PC-3 (cell line): ENCODE measurements at regions not wholly inside any gene's neighbourhood (a gene's known extent, or its start where the extent isn't known, plus 50 kb on each side); places are given as distances from the start of the nearest gene placed in this dataset.

Source experiments
- ATAC-seq: fragments of 200-7000 bp; cut with Tn5 transposase; 2 replicates; pipeline ENCODE4 v1.9.1; 2020; ENCODE audit warnings: mild to moderate bottlenecking, moderate library complexity
- BruUV-seq: library from RNA; stranded (reverse); fragments of 400-500 nt; replicated peaks from 2 replicates; lab custom pipeline; 2021; lab: Mats Ljungman, UMichigan
- CTCF ChIA-PET: fragments of 300-600 bp; sonication (Branson Sonifier 250); formaldehyde crosslinking; loops from one replicate; lab custom pipeline; 2022; ENCODE audit warnings: antibody characterized with exemption; lab: Charles Lee
- POLR2A ChIA-PET: fragments of 300-600 bp; sonication (Branson Sonifier 250); formaldehyde crosslinking; loops from one replicate; lab custom pipeline; 2022; ENCODE audit warnings: antibody characterized with exemption; ENCODE audit not compliant: unreplicated experiment; lab: Charles Lee
- DNase-seq: peaks from one replicate; pipeline ENCODE4 v3.0.0-alpha.2; 2015
- H2AFZ ChIP-seq: fragments of 300-600 bp; sonication (generic); 2 replicates; pipeline ENCODE4 v1.6.0; 2016; ENCODE audit warnings: antibody characterized with exemption, low read length
- H3F3A ChIP-seq: fragments of 300-600 bp; sonication (generic); one replicate; pipeline ENCODE4 v1.6.0; 2017; ENCODE audit warnings: antibody characterized with exemption, low read length, control low read depth, mild to moderate bottlenecking; ENCODE audit not compliant: unreplicated experiment
- H3K27ac ChIP-seq: fragments of 300-600 bp; sonication (generic); 2 replicates; pipeline ENCODE4 v1.5.1; 2016; ENCODE audit warnings: mild to moderate bottlenecking, low read length
- H3K27me3 ChIP-seq: fragments of 300-600 bp; sonication (generic); 2 replicates; pipeline ENCODE4 v1.6.1; 2016; ENCODE audit warnings: low read length, mixed read lengths
- H3K36me3 ChIP-seq: fragments of 300-600 bp; sonication (generic); 2 replicates; pipeline ENCODE4 v1.6.1; 2016; ENCODE audit warnings: low read depth, mixed run types, low read length, mixed read lengths
- H3K4me1 ChIP-seq: fragments of 300-600 bp; sonication (generic); 2 replicates; pipeline ENCODE4 v1.5.1; 2016; ENCODE audit warnings: low read length; ENCODE audit not compliant: insufficient read depth
- H3K4me2 ChIP-seq: fragments of 300-600 bp; sonication (generic); 2 replicates; pipeline ENCODE4 v1.6.0; 2016; ENCODE audit warnings: low read length
- H3K4me3 ChIP-seq: fragments of 300-600 bp; sonication (generic); 2 replicates; pipeline ENCODE4 v1.5.1; 2016; ENCODE audit warnings: mild to moderate bottlenecking, low read length, mixed read lengths
- H3K79me2 ChIP-seq: fragments of 300-600 bp; sonication (generic); 2 replicates; pipeline ENCODE4 v1.6.1; 2017; ENCODE audit warnings: low read length, mixed read lengths
- H3K9ac ChIP-seq: fragments of 300-600 bp; sonication (generic); 2 replicates; pipeline ENCODE4 v1.6.0; 2016; ENCODE audit warnings: mild to moderate bottlenecking, low read length
- H3K9me2 ChIP-seq: fragments of 300-600 bp; sonication (generic); replicated peaks from 2 replicates; pipeline ENCODE4 v1.6.1; 2016; ENCODE audit warnings: mixed run types, low read length, mixed read lengths
- H3K9me3 ChIP-seq: fragments of 300-600 bp; sonication (generic); 2 replicates; pipeline ENCODE4 v1.6.1; 2016; ENCODE audit warnings: low read length, mixed read lengths
- H4K20me1 ChIP-seq: fragments of 300-600 bp; sonication (generic); 2 replicates; pipeline ENCODE4 v1.6.1; 2016; ENCODE audit warnings: low read length, mixed read lengths
- CTCF ChIP-seq: fragments of 300-600 bp; sonication (generic); conservative IDR thresholded peaks from 2 replicates; pipeline ENCODE4 v1.5.1; 2017; ENCODE audit warnings: antibody characterized with exemption, low read depth, mild to moderate bottlenecking, low read length
- EZH2 ChIP-seq: fragments of 300-600 bp; sonication (generic); IDR thresholded peaks from one replicate; pipeline ENCODE4 v1.6.1; 2017; ENCODE audit warnings: antibody characterized with exemption, mild to moderate bottlenecking, low read length; ENCODE audit not compliant: unreplicated experiment
- EZH2phosphoT487 ChIP-seq: fragments of 300-600 bp; sonication (generic); IDR thresholded peaks from 2 replicates; pipeline ENCODE4 v1.6.1; 2018; ENCODE audit warnings: mild to moderate bottlenecking, antibody characterized with exemption, low read length, borderline replicate concordance
- intact Hi-C: fragments of 100-400 bp; cut with micrococcal nuclease; formaldehyde crosslinking; loops from 2 replicates; pipeline ENCODE4 v1.9.0; 2023

GRCh38 chr7:50221028-50221427 lies 83.5 kb upstream of the IKZF1 start:
- CTCF ChIA-PET = no interaction called here
- Histone ChIP-seq H3K79me2 (no peaks in the 10 kb centered on the region), H3K27me3 (peaks cover 8% of the 10 kb centered on the region; the same call in 1 of the 2 replicates), H3K36me3 (no peaks in the 10 kb centered on the region), H3K27ac (no peak overlapping the region), H4K20me1 (no peaks in the 10 kb centered on the region), H3F3A (no peaks in the 10 kb centered on the region), H3K9me3 (peaks cover 11% of the 10 kb centered on the region; the same call in 1 of the 2 replicates), H3K4me2 (no peak overlapping the region), H3K4me3 (no peak overlapping the region), H2AFZ (no peak overlapping the region), H3K9me2 (no peaks in the 10 kb centered on the region), H3K9ac (no peak overlapping the region), H3K4me1 (no peaks in the 10 kb centered on the region)
- TF ChIP-seq EZH2phosphoT487 = no peak
- TF ChIP-seq EZH2 = no peak
- no peak for TF ChIP-seq CTCF
- ATAC-seq (no peak), DNase-seq (no peak)
- intact Hi-C loops = no loop called here
- POLR2A ChIA-PET = no interaction called here
- BruUV-seq = no TSS peak

GRCh38 chr7:50220273-50220672 lies 84.2 kb upstream of the IKZF1 start:
- POLR2A ChIA-PET = no interaction called here

More at GRCh38 chr7:50220273-50220672, 84.2 kb upstream of the IKZF1 start:
- no peak for DNase-seq
- Histone ChIP-seq H3K9me2 (no peaks in the 10 kb centered on the region), H2AFZ (no peak overlapping the region), H3K27ac (no peak overlapping the region), H3K4me3 (no peak overlapping the region), H3K4me1 (no peaks in the 10 kb centered on the region), H3K4me2 (no peak overlapping the region), H3K79me2 (no peaks in the 10 kb centered on the region), H3K9me3 (peaks cover 11% of the 10 kb centered on the region; the same call in 1 of the 2 replicates), H3F3A (no peaks in the 10 kb centered on the region), H3K36me3 (no peaks in the 10 kb centered on the region), H3K27me3 (peaks cover 16% of the 10 kb centered on the region), H4K20me1 (no peaks in the 10 kb centered on the region), H3K9ac (no peak overlapping the region)
- intact Hi-C loops = no loop called here
- CTCF ChIA-PET = no interaction called here
- TF ChIP-seq EZH2 = no peak
- TF ChIP-seq CTCF = no peak
- no peak for TF ChIP-seq EZH2phosphoT487
- no peak for ATAC-seq
- no TSS peak for BruUV-seq
